ENCODE measurements at regions not wholly inside any gene's neighbourhood (a gene's known extent, or its start where the extent isn't known, plus 50 kb on each side); places are given as distances from the start of the nearest gene placed in this dataset.
A peak's percentile ranks its signal among the peaks of the same experiment; 100 is the strongest.

DNA sequence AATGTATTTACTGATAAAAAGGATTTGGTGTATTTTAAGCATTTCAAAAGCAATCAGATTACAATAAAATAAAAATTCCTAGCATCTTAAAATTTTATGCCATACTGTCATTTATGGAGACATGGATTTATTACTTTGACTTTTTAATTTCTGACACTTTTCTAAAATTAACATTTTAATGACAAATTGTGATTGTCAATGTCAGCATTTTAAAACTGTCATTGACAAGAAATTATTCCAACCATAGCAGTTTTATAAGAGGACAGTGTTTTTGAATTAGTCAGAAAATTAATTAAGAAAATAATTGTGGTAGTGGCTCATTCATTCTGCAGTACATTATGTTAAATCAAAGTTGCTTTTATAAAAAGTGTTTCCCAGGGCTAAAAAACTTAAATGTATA is 1954.4 kb downstream of the ARAP2 start:
- H3K36me3 ChIP-seq: no peaks in the 10 kb centered on the region
- DNase-seq (ENCODE audit: low read depth in 1 of 2, low spot score in 1 of 2): no peak
- no peaks in the 10 kb centered on the region for H3K27me3 ChIP-seq
- no peaks in the 10 kb centered on the region for H3K9me3 ChIP-seq (ENCODE audit: low read depth)
- H3K27ac ChIP-seq: no peak overlapping the region
- TF ChIP-seq, protein P1, sequence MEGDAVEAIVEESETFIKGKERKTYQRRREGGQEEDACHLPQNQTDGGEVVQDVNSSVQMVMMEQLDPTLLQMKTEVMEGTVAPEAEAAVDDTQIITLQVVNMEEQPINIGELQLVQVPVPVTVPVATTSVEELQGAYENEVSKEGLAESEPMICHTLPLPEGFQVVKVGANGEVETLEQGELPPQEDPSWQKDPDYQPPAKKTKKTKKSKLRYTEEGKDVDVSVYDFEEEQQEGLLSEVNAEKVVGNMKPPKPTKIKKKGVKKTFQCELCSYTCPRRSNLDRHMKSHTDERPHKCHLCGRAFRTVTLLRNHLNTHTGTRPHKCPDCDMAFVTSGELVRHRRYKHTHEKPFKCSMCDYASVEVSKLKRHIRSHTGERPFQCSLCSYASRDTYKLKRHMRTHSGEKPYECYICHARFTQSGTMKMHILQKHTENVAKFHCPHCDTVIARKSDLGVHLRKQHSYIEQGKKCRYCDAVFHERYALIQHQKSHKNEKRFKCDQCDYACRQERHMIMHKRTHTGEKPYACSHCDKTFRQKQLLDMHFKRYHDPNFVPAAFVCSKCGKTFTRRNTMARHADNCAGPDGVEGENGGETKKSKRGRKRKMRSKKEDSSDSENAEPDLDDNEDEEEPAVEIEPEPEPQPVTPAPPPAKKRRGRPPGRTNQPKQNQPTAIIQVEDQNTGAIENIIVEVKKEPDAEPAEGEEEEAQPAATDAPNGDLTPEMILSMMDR (IDR thresholded peaks at IDR 0.05; ENCODE audit: low read depth, low read length): no peak
- no peaks in the 10 kb centered on the region for H3K4me1 ChIP-seq (ENCODE audit: low read depth)
- H3K4me3 ChIP-seq: no peak overlapping the region

- Histone ChIP-seq H3K4me1 (ENCODE audit: low read depth) (no peaks in the 10 kb centered on the region), H3K27me3 (no peaks in the 10 kb centered on the region), H3K27ac (no peak overlapping the region), H3K9me3 (ENCODE audit: low read depth) (no peaks in the 10 kb centered on the region), H3K4me3 (no peak overlapping the region), H3K36me3 (no peaks in the 10 kb centered on the region)
- no peak for DNase-seq (ENCODE audit: low read depth in 1 of 2, low spot score in 1 of 2)
- TF ChIP-seq, protein P1 (IDR thresholded peaks at IDR 0.05; ENCODE audit: low read depth, low read length): no peak
Observed at GRCh38 chr4:34293459-34293858, 1950.9 kb downstream of the ARAP2 start.

GRCh38 chr4:34309383-34309906 is 1934.9 kb downstream of the ARAP2 start:
- DNase-seq (ENCODE audit: low read depth in 1 of 2, low spot score in 1 of 2): peak in 1 of 2 donors; percentile 4
- Histone ChIP-seq H3K9me3 (ENCODE audit: low read depth) (no peaks in the 10 kb centered on the region), H3K36me3 (no peaks in the 10 kb centered on the region), H3K27ac (no peak overlapping the region), H3K4me3 (no peak overlapping the region), H3K4me1 (ENCODE audit: low read depth) (no peaks in the 10 kb centered on the region), H3K27me3 (no peaks in the 10 kb centered on the region)
- TF ChIP-seq, protein P1 (IDR thresholded peaks at IDR 0.05; ENCODE audit: low read depth, low read length): no peak

DNA sequence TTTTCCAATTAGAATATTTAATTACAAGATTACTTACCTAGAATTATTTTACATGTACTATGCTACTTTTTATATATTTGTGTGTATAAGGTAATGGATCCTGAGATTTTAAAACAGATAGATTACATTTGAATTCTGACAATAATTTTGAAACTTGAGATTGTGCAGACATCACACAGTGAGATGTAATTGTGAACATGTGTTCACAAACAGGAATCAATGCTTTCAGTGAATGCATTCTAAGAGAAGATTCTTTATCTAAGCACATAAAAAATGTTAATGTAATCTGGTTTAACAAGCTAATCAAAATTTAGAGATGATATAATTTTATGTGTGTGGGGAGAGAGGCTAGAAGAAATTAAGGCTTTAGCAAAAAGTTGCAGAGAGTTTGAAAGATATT is 1925.5 kb downstream of the ARAP2 start:
- H3K9me3 ChIP-seq (ENCODE audit: low read depth): no peaks in the 10 kb centered on the region
- H3K27me3 ChIP-seq: no peaks in the 10 kb centered on the region
- no peaks in the 10 kb centered on the region for H3K4me1 ChIP-seq (ENCODE audit: low read depth)
- no peak overlapping the region for H3K4me3 ChIP-seq
- DNase-seq (ENCODE audit: low read depth in 1 of 2, low spot score in 1 of 2): no peak
- TF ChIP-seq, protein P1 (IDR thresholded peaks at IDR 0.05; ENCODE audit: low read depth, low read length): no peak
- no peak overlapping the region for H3K27ac ChIP-seq
- no peaks in the 10 kb centered on the region for H3K36me3 ChIP-seq

DNA sequence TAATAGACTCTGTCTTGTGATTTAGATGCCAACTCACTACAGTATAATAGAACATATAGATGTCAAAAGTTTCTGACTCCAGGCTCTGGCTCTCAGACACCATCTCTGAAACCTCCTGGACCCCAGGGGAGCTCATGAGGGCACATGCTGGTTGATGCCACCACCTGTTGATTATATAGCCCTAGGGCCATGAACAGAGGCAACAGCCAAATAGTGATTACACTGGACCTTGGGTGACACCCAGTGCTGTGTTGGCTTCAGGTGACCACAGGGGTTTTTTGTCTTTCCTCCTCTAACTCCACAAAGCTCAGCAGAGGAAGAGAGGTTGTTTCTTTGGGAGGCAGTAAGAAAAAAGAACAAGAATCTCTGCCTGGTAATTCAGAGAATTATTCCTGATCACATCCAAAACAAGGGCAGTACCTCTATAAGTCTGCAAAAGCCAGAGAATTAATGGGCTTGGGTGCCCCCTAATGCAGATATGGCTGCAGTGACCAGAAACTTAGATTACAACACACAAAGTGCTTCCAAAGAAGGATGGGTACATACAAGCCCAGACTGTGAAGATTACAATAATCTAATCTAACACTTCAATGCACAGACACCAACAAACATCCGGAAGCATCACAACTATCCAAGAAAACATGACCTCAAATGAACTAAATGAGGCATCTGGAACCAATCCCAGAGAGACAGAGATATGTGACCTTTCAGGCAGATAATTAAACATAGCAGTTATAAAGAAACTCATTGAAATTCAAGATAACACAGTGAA is 1920.6 kb downstream of the ARAP2 start:
- no peak overlapping the region for H3K27ac ChIP-seq
- peak in 1 of 2 donors; percentile 67 for DNase-seq (ENCODE audit: low read depth in 1 of 2, low spot score in 1 of 2)
- no peaks in the 10 kb centered on the region for H3K9me3 ChIP-seq (ENCODE audit: low read depth)
- H3K36me3 ChIP-seq: no peaks in the 10 kb centered on the region
- no peaks in the 10 kb centered on the region for H3K4me1 ChIP-seq (ENCODE audit: low read depth)
- H3K27me3 ChIP-seq: no peaks in the 10 kb centered on the region
- TF ChIP-seq, protein P1 (IDR thresholded peaks at IDR 0.05; ENCODE audit: low read depth, low read length): peak; percentile 47
- no peak overlapping the region for H3K4me3 ChIP-seq
